ENCODE measurements at regions not wholly inside any gene's neighbourhood (a gene's known extent, or its start where the extent isn't known, plus 50 kb on each side); places are given as distances from the start of the nearest gene placed in this dataset.
"Not testable (repeated sequence)": the region's sequence is repeated elsewhere in the genome, so short reads cannot be mapped to it uniquely, and the experiment has no call there.

- DNase-seq = no peak
- Mint-ChIP-seq H3K9me3 (peaks cover 0 to 2% (median 0%) of the 10 kb centered on the region in 6 donors), H3K36me3 (no peaks in the 10 kb centered on the region), H3K27me3 (ENCODE audit: low read depth in 3 of 3) (peaks cover 2 to 13% (median 4%) of the 10 kb centered on the region in 3 donors), H3K4me3 (no peak overlapping the region), H3K27ac (no peak overlapping the region), H3K4me1 (no peaks in the 10 kb centered on the region)
These were observed 103.2 kb upstream of the EIF5 start for GRCh38 chr14:103230658-103231334.

DNA sequence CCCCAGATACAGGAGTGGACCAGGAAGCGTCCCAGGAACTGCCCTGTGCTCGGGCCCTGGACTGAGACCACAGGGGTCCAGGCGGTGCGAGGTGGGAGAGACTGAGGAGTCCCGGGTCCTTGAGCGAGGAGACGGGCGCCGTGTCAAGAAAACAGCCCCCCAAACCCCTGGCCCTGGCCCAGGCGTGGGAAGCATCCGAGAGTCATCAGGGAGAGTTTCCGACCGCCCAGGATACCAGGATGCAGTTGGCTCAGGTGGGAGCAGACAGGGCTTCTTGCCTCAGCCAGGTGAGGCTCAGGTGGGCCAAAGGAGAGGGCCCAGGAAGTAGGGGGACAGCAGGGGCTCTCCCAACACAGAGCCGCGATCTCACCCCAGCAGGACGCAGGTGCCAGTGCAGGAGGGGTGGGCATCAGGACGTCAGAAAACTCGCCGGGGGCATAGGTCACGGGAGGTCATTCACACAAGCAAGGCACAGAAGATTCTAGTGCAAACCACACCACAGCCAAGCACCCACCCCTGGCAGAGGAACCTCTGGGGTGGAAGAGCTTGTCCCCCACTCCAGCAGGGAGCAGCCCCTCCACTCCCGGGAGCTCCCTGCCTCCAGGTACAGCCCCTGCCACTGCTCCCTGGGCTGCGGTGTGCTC lies 102.5 kb upstream of the EIF5 start:
- Mint-ChIP-seq H3K9me3 (peaks cover 0 to 2% (median 0%) of the 10 kb centered on the region in 6 donors), H3K27ac (no peak overlapping the region), H3K27me3 (ENCODE audit: low read depth in 3 of 3) (peaks cover 2 to 17% (median 4%) of the 10 kb centered on the region in 3 donors), H3K36me3 (no peaks in the 10 kb centered on the region), H3K4me3 (no peak overlapping the region), H3K4me1 (no peaks in the 10 kb centered on the region)
- DNase-seq = no peak

GRCh38 chr14:103232031-103232808 lies 101.8 kb upstream of the EIF5 start:
- Mint-ChIP-seq H3K36me3 (no peaks in the 10 kb centered on the region), H3K4me3 (no peak overlapping the region), H3K4me1 (no peaks in the 10 kb centered on the region), H3K9me3 (peaks cover 0 to 3% (median under 1%) of the 10 kb centered on the region in 6 donors), H3K27ac (no peak overlapping the region), H3K27me3 (ENCODE audit: low read depth in 3 of 3) (peaks cover 2 to 17% (median 4%) of the 10 kb centered on the region in 3 donors)
- DNase-seq = no peak

DNA sequence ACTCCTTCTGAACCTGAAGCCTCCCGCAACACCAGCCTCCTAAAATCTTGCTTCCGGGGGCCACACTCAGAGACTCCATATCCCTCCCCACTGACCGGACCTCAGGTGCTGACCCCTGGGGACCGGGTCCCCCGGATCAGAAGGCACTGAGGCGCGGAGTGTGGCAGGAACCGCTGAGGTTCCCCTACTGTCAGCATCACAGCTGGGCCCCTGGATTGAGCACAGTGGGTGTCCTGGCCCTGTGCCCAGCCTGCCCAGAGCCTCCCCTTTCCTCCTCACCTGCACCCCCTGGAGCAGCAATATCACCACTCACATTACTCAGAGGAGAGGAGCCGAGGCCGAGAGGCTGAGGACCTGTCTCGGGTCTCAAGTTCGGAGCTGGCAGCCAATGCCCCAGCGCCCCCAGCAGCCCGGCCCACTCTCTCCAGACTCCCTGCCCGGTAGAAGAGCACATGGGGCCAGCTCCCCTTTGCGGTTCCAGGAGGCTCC lies 101.2 kb upstream of the EIF5 start:
- Mint-ChIP-seq H3K27me3 (ENCODE audit: low read depth in 3 of 3) (peaks cover 2 to 17% (median 4%) of the 10 kb centered on the region in 3 donors), H3K9me3 (peaks cover 0 to 9% (median 6%) of the 10 kb centered on the region in 6 donors), H3K27ac (no peak overlapping the region), H3K36me3 (no peaks in the 10 kb centered on the region), H3K4me3 (no peak overlapping the region), H3K4me1 (no peaks in the 10 kb centered on the region)
- no peak for DNase-seq

DNA sequence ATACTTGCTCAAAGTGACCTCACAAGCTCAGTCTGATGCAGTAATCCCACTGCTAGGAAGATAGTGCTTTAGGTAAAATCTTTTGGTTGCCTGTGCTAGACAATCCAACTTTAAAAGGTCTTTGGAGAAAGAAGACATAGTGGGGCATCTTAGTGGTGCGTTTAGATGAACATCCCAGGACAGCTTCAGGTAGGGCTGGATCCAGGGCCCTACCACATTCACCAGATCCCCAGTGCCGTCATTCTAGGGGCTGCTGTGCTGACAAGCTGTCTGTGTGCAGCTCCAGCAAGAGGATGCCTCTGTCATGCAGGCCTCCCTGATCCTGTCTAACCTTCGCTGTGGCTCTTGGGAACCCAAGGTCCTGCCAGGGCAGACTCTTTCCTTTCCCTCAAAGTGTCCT lies 100.7 kb upstream of the EIF5 start:
- no peaks in the 10 kb centered on the region for H3K4me1 Mint-ChIP-seq
- H3K4me3 Mint-ChIP-seq = no peak overlapping the region
- peaks cover 2 to 17% (median 4%) of the 10 kb centered on the region in 3 donors for H3K27me3 Mint-ChIP-seq (ENCODE audit: low read depth in 3 of 3)
- H3K9me3 Mint-ChIP-seq = peaks cover 3 to 13% (median 9%) of the 10 kb centered on the region in 6 donors
- H3K27ac Mint-ChIP-seq = no peak overlapping the region
- no peak for DNase-seq
- H3K36me3 Mint-ChIP-seq = peaks cover 0 to 2% (median 0%) of the 10 kb centered on the region in 3 donors

DNA sequence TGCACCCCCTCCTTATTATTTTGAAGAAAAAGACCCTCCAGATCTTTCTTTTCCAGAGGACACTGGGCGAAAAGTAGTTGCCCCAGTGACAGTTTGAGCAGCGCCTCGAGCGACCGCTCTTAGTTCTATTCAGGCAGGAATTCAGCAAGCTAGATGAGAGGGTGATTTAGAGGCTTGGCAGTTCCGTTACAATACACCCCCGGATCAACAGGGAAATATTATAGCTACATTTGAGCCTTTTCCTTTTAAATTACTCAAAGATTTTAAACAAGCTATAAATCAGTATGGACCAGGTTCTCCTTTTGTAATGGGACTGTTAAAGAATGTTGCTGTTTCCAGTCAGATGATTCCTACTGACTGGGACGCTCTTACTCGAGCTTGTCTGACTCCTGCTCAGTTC lies 99.2 kb upstream of the EIF5 start:
- H3K27ac Mint-ChIP-seq, H3K36me3 Mint-ChIP-seq, H3K4me3 Mint-ChIP-seq, H3K4me1 Mint-ChIP-seq, DNase-seq: not testable (repeated sequence)
- H3K27me3 Mint-ChIP-seq (ENCODE audit: low read depth in 3 of 3) = peaks cover 2 to 17% (median 6%) of the 10 kb centered on the region in 3 donors
- peaks cover 4 to 28% (median 21%) of the 10 kb centered on the region in 6 donors for H3K9me3 Mint-ChIP-seq

- H3K4me3 Mint-ChIP-seq, DNase-seq, H3K27ac Mint-ChIP-seq, H3K36me3 Mint-ChIP-seq, H3K4me1 Mint-ChIP-seq: not testable (repeated sequence)
- Mint-ChIP-seq H3K9me3 (peaks cover 4 to 31% (median 21%) of the 10 kb centered on the region in 6 donors), H3K27me3 (ENCODE audit: low read depth in 3 of 3) (peaks cover 2 to 17% (median 6%) of the 10 kb centered on the region in 3 donors)
These were observed 98.5 kb upstream of the EIF5 start for GRCh38 chr14:103235506-103235905.

DNA sequence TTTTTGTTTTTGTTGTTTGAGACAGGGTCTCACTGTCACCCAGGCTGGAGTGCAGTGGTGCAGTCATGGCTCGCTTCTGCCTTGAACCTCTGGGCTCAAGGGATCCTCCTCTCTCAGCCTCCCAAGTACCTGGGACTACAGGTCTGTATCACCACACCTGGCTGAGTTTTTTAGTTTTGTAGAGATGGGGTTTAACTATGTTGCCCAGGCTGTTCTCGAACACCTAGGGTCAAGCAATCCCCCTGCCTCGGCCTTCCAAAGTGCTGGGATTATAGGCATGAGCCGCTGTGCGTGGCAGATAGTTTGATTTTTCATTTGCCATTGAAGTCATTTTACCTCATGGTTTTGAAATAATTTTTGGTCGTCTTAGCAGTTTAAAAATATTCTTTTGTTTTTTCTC lies 94.3 kb upstream of the EIF5 start:
- Mint-ChIP-seq H3K36me3 (peaks cover 0 to 7% (median 0%) of the 10 kb centered on the region in 3 donors), H3K9me3 (peaks cover 4 to 40% (median 24%) of the 10 kb centered on the region in 6 donors), H3K4me1 (no peaks in the 10 kb centered on the region), H3K27ac (no peak overlapping the region), H3K27me3 (ENCODE audit: low read depth in 3 of 3) (peaks cover 4 to 15% (median 6%) of the 10 kb centered on the region in 3 donors), H3K4me3 (no peak overlapping the region)
- no peak for DNase-seq

- H3K9me3 Mint-ChIP-seq = peaks cover 4 to 40% (median 23%) of the 10 kb centered on the region in 6 donors
- DNase-seq = no peak
- H3K4me1 Mint-ChIP-seq = no peaks in the 10 kb centered on the region
- H3K4me3 Mint-ChIP-seq = no peak overlapping the region
- H3K36me3 Mint-ChIP-seq = peaks cover 0 to 7% (median 0%) of the 10 kb centered on the region in 3 donors
- H3K27ac Mint-ChIP-seq = no peak overlapping the region
- peaks cover 4 to 8% (median 6%) of the 10 kb centered on the region in 3 donors for H3K27me3 Mint-ChIP-seq (ENCODE audit: low read depth in 3 of 3)
These were observed 92.5 kb upstream of the EIF5 start for GRCh38 chr14:103241531-103241930.

DNA sequence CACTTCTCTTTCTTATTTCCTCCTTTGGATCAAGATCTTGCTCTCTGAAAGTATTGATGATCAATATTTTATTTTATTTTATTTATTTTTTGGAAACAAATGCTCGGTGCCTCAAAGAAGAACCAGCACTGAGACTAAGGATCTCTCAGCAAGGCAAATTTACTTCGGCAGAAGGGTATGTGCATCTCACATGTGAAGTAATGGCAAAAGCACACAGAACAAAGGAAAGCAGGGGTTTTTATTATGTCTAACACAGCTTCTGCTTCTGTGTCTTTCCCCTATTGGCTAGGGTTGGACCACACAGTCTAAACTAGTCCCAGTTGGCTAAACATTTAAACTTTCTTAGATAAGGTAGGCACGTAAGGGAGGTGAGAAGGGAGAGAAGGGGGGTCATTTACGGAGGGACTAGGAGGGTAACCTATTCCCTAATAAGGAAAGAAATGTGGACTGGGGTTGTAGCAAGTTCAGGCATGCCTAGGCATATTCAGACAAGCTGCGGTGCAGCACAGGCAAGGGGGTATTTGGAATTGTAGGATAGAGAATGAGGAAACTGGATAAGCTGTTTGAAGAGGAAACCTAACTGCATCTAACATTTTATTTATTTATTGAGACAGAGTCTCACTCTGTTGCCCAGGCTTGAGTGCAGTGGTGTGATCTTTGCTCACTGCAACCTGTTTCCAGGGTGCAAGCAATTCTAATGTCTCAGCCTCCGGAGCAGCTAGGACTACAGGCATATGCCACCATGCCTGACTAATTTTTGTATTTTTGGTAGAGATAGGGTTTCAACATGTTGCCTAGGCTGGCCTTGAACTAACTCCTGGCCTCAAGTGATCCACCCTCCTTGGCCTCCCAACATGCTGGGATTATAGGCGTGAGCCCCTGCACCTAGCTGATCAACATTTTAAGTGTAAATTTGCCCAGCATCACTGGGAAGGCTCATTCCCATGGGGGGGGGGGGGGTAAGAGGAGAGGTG lies 90.0 kb upstream of the EIF5 start:
- Mint-ChIP-seq H3K27ac (no peak overlapping the region), H3K36me3 (peaks cover 0 to 3% (median 0%) of the 10 kb centered on the region in 3 donors), H3K27me3 (ENCODE audit: low read depth in 3 of 3) (peaks cover 6 to 8% (median 6%) of the 10 kb centered on the region in 3 donors), H3K4me3 (no peak overlapping the region), H3K9me3 (peaks cover 0 to 20% (median 9%) of the 10 kb centered on the region in 6 donors), H3K4me1 (no peaks in the 10 kb centered on the region)
- no peak for DNase-seq

- not testable (repeated sequence) for H3K27me3 Mint-ChIP-seq (ENCODE audit: low read depth in 3 of 3); H3K4me1 Mint-ChIP-seq; DNase-seq; H3K36me3 Mint-ChIP-seq; H3K4me3 Mint-ChIP-seq; H3K9me3 Mint-ChIP-seq; H3K27ac Mint-ChIP-seq
These were observed 88.4 kb upstream of the EIF5 start for GRCh38 chr14:103245624-103246031.

- DNase-seq = no peak
- no peaks in the 10 kb centered on the region for H3K4me1 Mint-ChIP-seq
- H3K27ac Mint-ChIP-seq = no peak overlapping the region
- H3K36me3 Mint-ChIP-seq = no peaks in the 10 kb centered on the region
- peaks cover 4 to 13% (median 6%) of the 10 kb centered on the region in 3 donors for H3K27me3 Mint-ChIP-seq (ENCODE audit: low read depth in 3 of 3)
- peaks cover 0 to 5% (median 0%) of the 10 kb centered on the region in 6 donors for H3K9me3 Mint-ChIP-seq
- H3K4me3 Mint-ChIP-seq = no peak overlapping the region
These were observed 88.0 kb upstream of the EIF5 start for GRCh38 chr14:103246070-103246469.

- Mint-ChIP-seq H3K27me3 (ENCODE audit: low read depth in 3 of 3) (peaks cover 4 to 15% (median 4%) of the 10 kb centered on the region in 3 donors), H3K36me3 (no peaks in the 10 kb centered on the region), H3K4me1 (no peaks in the 10 kb centered on the region), H3K9me3 (peaks cover 0 to 2% (median 0%) of the 10 kb centered on the region in 6 donors), H3K27ac (no peak overlapping the region), H3K4me3 (no peak overlapping the region)
- no peak for DNase-seq
These were observed 86.8 kb upstream of the EIF5 start for GRCh38 chr14:103247169-103247606.

Measured in immature natural killer cell (primary cell).